HG02938 (cell line): ENCODE measurements at regions not wholly inside any gene's neighbourhood (a gene's known extent, or its start where the extent isn't known, plus 50 kb on each side); places are given as distances from the start of the nearest gene placed in this dataset.

Experiments
- ATAC-seq: cut with Tn5 transposase; IDR thresholded peaks from one replicate; pipeline ENCODE4 v1.9.1; 2021; ENCODE audit warnings: mild to moderate bottlenecking, moderate library complexity; ENCODE audit not compliant: unreplicated experiment

DNA sequence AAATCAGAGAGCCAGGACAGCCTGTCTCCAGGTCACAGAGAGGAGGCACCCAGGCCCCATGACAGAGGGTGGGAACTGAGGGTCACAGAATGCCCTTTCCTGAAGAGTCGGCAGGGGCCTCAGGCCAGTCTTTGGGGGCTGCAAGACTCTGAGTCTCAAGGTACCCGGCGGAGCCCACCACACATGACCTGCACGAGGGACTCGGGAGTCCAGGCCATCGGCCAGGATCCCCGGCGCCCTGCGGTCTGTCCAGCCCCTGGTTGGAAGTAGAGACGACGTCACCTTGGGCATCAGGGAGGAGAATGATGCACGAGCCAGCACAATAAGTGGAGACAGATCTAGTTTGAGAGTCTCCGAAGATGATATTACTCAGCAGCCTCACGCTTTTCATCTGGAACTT lies 234.7 kb upstream of the SDK2 start:
- no peak for ATAC-seq

DNA sequence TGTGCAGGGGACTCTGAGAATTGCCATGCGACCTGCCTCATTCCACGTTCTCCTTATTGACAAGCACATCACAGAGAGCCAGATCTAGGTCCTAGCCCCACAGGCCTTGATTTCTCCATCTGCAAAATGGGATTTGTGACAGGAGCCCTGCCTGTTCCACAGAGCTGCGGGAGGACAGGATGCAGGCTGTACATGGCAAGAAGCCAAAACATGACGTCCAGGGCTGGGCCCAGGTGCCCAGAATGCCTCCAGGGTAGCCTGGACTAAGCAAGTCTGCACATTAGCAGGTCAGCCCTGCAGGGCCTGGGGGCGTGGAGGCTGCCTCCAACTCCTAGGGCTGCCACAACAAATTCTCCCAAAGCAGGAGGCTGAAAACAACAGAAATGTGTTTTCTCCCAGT lies 235.7 kb upstream of the SDK2 start:
- ATAC-seq = no peak

DNA sequence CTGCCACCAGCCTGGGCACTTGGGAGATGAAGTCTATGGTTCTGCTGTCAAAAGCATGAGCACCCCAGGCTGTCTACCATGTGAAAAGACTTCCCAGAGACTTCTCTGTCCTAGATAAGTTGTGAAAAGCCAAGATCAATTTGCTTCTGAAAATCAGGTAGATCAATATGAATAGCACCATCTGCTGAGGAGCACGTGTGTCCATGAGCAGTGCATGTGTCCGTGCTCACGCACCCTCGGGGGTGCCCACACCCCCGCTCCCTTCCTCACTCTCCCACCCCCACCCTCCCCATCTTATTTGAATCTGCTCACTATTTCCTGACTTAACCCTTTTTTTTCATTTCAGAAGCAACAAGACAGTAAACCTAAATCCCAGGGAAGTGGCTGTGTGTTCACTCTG lies 238.3 kb upstream of the SDK2 start:
- no peak for ATAC-seq

DNA sequence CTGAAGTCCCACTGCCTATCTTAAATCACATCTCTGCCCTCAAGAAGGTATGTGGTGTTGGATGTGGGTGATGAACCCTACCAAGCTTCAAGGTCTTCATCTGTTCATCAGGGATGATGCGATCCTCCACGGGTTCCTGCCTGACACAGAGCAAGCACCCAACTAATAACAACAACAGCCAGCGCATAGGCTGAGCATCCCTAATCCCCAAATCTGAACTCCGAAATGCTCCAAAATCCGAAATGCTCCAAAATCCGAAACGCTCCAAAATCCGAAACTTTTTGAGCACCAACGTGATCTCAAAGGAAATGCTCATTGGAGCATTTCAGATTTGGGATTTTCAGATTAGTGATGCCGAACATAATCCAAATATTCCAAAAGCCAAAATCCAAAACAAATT lies 238.9 kb upstream of the SDK2 start:
- no peak for ATAC-seq

DNA sequence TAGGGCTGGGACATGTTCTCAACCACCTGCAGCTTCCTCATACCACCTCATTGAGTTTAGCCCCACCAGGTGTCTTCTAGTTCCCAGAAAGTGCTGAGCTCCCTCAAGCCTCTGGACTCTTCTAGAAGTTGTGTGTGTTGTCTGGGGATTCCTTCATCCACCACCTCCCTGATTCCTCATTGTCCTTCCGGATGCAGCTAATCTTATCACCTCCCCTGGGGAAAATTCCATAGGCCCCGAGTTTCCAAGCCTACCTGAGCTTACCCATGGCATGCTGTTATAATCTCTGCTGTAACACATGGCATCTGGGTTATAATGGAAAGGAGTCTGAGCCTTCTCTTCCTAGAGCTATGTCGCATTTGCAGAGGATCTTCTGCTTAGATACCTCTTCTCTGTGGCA lies 243.5 kb upstream of the SDK2 start:
- no peak for ATAC-seq

DNA sequence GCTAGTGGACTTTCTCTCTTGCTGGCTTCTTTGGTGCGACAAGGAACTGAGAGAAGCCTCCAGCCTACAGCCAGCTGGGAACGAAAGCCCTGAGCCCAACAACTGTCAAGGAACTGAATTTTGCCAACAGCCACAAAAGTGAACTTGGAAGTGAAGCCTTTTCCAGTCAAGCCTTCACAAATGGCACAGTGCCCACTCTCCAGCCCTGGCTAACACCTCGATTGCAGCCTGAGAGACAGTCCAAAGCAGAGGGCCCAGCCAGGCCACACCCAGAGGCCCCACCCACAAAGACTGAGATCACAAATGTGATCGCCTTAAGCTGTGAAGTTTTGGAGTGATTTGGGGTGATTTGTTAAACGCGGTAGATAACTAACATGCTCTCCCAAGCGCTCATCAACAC lies 244.6 kb upstream of the SDK2 start:
- ATAC-seq = no peak

DNA sequence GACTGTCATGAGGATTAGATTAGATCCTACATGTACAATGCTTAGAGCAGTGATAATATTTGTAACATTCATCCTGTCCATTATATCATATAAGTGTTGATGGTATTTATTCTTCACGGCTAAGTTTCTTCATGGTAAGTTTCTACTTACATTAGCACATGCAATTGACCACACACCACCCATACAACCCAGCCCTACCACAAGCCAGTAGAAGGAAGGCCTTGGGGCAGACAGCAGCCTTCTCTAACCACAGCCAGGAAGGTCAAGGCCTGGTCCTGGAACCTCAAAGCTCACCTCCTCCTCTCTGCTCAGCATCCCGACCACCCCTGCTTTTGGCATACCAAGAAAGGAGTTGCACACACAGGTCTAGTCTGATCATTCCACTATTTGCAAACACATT lies 245.2 kb upstream of the SDK2 start:
- no peak for ATAC-seq

DNA sequence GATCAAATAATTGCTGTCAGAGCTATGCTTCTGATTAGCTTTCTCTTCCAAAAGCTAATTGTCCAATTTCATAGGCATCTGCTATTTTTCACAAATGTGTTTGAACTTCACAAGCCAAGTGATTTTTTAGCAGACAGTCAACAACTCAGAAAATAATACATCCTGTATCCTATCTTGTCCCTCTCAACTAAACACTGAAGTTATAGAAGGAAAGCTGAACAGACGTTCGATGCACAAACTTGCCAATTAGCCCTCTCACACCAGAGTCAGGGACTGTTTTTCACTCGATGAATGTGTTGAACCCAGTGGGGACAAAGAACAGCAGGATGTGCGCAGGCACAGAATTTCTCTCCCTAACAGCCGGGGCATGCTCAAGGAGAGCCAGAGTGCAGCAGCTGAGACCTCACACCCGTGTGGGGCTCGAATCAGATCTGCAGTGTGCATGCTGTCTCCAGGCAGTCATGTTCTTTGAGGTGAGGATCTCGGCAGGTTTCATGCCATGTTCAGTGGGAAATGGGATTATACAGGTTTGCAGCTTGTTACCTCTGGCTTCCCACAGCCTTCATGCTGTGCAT lies 246.7 kb upstream of the SDK2 start:
- no peak for ATAC-seq

DNA sequence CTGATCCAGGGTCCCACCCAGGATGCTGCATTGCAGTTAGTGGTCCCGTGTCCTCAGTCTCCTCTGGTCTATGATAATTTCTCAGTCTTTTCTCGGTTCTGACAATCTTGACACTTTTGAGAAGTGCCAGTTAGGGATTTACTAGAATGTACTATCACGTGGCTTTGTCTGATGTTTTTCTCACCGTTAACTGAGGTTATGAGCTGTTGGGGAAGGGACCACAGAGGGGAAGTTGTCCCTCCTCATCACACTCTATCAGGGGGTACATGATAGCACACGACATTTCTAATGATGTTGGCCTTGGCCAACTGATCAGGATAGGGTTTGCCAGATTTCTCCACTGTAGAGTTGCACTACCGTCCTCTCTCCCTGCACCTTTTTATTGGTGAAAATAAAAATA lies 250.9 kb upstream of the SDK2 start:
- ATAC-seq = no peak

DNA sequence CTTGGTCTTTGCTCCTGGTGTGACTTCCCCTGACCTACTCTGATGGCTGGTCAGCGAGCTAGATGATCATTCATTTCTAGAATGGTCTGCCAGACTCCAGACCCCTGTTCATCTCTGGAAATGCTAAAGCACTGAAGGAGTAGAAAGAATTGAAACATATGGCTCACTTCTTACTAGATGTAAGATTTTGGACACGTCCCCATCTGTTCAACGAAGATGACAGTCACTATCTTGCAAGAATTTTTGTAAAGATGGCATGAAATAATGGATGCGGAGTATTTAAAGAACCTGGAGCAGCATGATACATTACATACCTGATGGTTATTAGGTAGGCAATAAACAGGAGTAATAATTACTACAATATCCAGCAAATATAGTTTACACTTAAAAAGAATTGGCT lies 252.7 kb upstream of the SDK2 start:
- no peak for ATAC-seq

DNA sequence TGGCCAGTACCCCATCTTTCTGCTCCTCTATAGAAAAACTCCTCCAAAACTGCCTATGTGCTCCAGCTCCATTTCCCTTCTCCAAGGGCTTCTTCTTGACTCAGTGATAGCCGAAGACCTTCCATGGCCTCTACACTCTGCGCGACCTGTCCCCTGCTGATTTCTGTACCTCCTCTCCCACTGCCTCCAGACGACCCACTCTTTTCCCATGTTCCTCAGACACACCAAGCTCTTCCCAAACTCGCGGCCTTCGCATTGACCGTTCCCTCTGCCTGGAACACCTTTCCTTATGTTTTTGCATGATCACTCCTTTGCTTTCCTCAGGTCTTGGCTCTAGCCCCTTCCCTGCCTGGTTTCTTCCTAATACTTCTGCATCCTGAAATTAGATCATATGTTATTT lies 255.6 kb upstream of the SDK2 start:
- no peak for ATAC-seq

DNA sequence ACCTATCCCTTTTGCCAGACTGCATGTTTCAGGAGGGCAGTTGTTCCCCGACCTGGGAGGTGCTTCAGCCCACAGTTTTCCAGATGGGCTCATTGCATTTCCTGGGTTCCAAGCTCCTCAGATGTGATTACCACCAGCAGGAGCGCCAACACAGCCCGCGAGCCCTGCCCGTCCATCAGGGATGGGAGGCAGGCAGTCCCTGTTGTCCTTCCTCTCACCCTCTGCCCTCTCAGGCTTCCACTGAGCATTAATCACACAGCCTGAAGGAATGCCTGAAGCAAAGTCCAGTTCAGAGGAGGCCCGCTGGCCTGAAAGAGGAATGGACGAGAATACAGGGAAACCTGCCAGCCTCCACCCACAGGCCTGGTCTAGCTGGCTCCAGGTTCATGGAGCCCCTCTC lies 256.3 kb upstream of the SDK2 start:
- no peak for ATAC-seq

DNA sequence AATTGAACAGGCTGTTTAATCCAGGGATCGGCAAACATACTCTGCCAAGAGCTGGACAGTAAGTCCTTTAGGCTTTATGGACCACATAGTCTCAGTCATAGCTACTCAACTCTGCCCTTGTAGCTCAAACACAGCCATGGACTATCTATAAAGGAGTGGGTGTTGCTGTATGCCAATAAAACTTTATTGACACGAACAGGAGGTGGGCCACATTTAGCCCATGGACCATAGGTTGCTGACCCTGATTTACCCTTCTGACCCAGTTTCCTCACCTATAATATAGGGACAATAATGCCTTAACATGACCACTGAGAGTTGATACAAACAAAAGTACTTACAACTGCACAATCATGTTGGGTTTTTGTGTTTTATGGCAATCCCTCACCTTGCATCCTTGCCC lies 257.0 kb upstream of the SDK2 start:
- ATAC-seq = no peak

DNA sequence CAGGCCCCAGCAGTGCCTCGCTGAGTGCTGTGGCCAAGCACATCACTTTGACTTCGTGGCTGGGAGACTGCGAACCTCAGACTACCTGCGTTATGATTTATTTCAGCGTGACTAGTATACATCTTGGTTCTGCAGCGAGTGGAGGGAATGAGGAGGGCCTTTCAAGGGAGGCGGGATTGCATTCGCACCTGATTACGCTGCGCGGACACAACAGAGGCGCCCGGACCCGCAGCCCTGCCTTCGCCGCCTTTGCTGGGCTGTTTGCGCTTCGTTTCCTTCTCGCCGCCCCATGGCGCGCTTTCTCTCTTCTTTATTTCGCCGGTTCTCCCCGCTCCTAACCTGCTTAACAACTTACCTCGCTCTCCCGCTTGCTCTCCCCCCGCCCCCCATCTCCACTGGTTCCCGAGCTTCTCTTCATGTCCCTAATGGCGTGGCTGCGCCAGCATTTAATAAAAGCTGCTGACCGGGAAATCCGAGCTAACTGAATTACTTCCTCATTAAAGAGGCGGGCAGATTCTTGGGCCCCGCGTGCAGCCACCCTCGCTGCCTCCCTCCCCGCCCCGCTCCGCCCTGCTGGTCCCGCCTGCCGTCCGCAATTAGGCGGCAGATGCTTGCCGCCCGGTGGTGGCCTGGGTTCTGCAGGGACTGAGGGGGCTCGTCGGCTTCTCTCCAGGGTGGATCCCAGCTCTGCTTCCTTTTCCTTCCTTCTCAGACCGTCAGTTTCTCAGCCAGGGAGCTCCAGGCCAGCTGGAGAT lies 257.6 kb upstream of the SDK2 start:
- ATAC-seq = no peak

DNA sequence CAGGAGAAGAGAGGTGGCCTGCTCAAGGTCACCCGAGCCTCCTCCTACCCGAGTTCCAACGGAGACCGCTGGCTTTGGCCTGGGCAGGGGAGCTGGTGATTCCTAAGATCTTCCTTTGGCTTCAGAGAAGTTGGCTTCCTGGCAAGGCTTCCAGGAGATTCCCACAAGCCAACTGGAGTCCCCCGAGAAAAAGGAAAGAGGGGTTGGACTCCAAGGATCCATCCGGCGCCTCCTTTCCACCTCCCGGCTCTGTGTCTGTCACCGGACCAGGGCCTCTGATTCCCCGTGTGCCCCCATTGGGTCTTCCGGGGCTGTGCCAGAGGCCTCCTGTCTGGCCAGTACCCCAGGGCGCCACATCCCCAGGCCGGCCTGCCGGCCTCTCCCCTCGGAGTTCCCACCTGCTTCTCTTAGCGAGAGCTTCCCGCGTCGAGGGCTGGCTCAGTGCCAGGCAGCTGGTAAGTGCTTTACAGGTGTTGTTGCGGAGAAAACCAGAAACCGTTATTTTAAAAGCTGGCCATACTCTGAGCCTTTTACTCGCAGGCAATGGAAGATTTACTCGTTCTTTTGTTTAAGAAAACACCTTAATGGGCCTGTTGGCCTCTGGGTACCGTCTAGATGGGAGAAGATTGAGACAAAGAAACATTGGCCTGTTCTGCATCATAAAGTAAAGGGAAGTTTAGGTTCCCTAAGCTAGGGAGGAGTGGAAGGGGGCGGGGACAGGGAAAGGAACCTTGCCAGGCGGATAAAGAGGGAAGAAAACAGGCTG lies 258.4 kb upstream of the SDK2 start:
- no peak for ATAC-seq

DNA sequence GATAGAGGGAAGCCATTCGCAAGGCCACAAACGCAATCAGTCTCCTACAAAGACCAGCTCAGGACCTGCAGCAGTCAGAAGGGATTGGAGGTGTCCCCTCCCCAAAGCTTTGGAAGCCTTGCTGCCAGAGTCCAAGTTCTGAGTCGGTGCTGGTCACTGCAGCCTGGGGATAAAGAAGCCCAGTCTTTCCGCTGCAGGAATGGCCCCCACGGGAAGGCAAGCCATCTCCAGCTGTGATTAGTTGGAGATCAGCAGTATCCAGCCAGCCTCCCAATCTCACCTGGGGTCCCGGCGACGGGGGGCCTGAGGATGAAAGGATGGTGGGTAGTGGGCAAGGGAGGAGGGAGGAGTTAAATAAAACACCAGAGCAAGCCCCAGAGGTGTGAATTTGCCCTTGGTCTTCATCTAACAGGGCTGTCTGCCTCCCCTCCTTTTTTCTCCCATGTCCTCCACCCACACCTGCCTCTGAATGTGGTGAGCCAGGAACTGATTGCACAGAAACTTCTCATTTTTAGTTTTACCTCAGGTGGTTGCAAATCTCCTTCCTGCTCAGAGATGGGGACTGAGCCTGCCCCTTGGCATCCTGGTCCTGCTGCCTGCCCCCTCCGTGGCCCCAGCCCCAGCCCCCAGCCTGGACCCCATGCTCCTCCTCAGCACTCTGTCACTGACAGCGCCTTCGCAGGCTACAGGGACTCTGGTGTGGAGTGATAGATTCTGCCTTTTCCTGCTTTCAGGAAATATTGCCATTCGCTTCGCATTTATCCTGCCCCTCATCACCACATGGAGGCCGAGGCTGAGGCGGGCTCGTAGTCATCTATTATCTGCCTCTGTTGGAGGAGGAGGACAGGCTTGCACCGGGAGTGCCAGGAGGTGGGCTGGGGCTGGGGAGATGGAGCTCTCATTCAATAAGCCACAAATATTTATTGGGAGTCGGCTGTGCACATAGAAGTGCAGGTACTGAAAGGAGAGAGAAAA lies 262.9 kb upstream of the SDK2 start:
- no peak for ATAC-seq

DNA sequence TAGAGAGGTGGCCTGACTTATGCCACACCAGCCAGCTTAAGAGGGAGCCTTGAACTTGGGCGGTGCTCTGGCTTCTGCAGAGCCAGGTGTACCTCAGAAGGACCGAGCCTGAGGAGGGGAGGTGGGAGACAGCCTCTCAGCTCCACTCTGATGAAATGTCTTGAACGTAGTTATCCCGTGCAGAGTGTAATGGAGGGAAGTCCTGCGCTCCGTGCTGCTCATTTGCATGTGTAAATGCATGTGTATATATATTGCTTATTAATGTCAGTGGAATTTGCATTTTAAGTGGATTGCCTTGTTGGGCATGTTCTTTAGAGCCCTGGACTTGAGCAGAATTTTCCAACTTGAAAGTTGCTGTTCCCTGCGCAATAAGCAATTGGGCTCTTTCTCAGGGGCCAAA lies 264.9 kb upstream of the SDK2 start:
- no peak for ATAC-seq

DNA sequence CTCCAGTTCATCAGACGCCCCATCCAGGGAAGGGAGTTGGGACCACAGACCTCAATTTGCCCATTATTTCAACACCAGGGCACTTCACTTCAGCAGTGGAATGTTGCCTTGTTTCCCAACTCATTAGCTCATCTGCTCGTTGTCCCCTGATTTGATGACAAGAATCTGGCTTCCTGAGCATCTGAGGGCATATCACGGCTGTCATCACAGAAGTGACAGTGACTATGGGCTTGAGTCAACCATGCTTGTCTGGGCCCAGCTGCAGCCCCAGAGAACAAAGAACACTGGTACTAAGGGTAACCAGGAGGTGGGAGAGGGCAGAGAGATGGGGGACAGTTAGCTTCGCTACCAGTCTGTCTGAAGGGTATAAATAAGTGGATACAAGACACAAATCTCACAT lies 266.0 kb upstream of the SDK2 start:
- ATAC-seq = no peak

DNA sequence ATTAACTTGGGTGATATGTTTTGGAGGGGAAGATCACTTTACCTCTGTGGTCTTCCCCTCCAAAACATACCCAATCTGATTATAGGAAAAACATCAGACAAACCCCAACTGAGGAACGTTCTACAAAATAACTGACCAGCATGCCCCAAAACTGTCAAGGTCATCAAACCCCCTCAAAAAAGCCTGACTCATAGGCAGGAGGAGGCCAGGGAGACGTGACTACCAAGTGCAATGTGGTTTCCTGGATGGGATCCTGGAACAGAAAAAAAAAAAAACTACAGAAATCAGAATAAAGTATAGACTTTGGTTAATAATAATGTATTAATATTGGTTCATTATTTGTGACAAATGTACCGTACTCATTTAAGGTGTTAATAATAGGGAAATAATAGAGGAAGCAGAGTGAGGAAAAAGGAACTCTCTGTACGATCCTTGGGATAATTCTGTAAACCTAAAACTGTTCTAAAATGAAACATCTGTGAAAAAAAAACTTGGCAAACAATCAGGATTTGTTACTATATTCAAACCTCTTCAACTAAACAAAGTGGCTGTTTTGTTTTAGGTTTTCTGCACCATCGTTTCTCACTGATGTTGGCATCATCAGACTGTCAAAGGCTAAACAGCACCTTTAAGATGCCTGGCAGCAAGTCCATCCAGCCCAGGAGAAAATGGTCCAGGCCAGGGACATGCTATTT lies 266.7 kb upstream of the SDK2 start:
- ATAC-seq = no peak

DNA sequence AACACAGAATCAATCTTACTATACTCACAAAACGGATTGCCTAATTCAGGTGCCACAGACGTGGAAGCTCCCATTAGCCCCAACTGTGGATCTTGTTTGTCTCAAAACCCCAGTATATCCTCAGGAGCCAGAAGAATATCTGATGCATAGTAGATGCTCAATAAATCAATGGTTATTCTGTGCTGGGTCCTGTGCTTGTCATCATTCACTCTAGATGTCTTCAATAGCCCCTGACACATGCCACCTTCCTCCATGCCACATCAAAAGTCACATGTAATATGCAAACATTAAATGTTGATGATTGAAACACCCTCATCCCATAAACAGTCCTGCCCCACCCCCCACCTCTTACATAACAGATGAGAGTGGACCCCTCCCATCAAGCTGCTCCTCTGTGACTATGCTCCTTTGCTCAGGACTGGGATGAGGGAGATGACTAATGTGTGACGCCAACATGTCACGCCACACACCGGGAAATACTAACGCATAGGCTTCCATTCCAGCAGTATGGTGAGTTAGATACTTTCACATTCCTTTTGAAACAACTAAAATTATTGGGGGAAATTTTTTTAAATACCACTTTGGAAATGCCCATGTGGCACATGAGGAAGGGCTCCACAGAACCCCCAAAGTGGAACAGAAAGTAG lies 267.6 kb upstream of the SDK2 start:
- ATAC-seq = no peak
